ENCODE measurements at regions not wholly inside any gene's neighbourhood (a gene's known extent, or its start where the extent isn't known, plus 50 kb on each side); places are given as distances from the start of the nearest gene placed in this dataset.

DNA sequence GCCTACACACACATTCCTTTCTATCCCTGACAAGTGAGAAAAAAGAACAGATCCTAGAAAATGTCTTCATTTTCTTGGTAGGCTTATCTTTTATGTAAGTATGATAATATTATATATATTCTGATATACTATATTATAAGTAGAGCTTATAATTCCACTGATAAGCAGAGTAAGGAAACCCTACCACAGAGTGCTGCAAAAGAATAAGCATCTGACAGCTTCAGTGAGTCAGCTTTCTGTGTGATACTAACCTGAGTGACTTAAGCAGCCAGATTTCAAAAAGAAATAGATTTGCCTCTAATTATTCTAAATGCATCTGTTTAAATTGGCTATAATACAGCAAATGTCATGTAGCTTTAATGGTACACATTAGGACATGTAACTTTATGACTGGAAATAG lies 656.0 kb downstream of the MCTP2 start:
- no peak overlapping the region for H3K4me3 ChIP-seq (replicated peaks; ENCODE audit: insufficient read depth, low read length)
- no peak for DNase-seq (ENCODE audit: low read depth in 1 of 2, low spot score in 1 of 2)
- no peak overlapping the region for H3K27ac ChIP-seq (replicated peaks)
- TF ChIP-seq, protein P1, sequence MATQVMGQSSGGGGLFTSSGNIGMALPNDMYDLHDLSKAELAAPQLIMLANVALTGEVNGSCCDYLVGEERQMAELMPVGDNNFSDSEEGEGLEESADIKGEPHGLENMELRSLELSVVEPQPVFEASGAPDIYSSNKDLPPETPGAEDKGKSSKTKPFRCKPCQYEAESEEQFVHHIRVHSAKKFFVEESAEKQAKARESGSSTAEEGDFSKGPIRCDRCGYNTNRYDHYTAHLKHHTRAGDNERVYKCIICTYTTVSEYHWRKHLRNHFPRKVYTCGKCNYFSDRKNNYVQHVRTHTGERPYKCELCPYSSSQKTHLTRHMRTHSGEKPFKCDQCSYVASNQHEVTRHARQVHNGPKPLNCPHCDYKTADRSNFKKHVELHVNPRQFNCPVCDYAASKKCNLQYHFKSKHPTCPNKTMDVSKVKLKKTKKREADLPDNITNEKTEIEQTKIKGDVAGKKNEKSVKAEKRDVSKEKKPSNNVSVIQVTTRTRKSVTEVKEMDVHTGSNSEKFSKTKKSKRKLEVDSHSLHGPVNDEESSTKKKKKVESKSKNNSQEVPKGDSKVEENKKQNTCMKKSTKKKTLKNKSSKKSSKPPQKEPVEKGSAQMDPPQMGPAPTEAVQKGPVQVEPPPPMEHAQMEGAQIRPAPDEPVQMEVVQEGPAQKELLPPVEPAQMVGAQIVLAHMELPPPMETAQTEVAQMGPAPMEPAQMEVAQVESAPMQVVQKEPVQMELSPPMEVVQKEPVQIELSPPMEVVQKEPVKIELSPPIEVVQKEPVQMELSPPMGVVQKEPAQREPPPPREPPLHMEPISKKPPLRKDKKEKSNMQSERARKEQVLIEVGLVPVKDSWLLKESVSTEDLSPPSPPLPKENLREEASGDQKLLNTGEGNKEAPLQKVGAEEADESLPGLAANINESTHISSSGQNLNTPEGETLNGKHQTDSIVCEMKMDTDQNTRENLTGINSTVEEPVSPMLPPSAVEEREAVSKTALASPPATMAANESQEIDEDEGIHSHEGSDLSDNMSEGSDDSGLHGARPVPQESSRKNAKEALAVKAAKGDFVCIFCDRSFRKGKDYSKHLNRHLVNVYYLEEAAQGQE (IDR thresholded peaks at IDR 0.05; ENCODE audit: insufficient replicate concordance, low read depth) = no peak
- TF ChIP-seq POLR2AphosphoS5 (IDR thresholded peaks at IDR 0.05; ENCODE audit: low read depth) = no peak
- no peak for TF ChIP-seq SPI1 (IDR thresholded peaks at IDR 0.05; ENCODE audit: borderline replicate concordance, low read depth)
- TF ChIP-seq CTCF (IDR thresholded peaks at IDR 0.05; ENCODE audit: insufficient read depth, low read length) = no peak
- no peak for TF ChIP-seq GABPA (IDR thresholded peaks at IDR 0.05; ENCODE audit: low read depth)
- H3K27me3 ChIP-seq (ENCODE audit: insufficient read depth, poor library complexity, severe bottlenecking) = no peaks in the 10 kb centered on the region

DNA sequence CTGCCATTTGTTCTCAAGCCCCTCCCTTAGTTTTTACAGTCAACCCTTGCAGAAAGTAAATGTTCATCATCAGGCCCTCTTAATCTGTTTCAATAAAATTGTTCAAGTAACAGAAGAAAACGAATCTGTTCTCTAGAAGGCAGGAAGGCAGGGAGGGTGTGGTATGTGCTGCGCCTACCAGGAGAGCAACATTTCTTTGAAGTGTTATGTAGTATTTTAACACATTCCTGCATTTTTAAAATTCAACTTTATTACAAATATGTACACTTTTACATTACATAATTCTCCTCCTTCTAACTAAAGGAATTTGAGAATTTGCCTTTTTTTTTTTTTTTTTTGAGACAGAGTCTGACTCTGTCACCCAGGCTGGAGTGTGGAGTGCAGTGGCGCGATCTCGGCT lies 657.8 kb downstream of the MCTP2 start:
- no peak for DNase-seq (ENCODE audit: low read depth in 1 of 2, low spot score in 1 of 2)
- H3K27me3 ChIP-seq (ENCODE audit: insufficient read depth, poor library complexity, severe bottlenecking) = no peaks in the 10 kb centered on the region
- no peak overlapping the region for H3K4me3 ChIP-seq (replicated peaks; ENCODE audit: insufficient read depth, low read length)
- H3K27ac ChIP-seq (replicated peaks) = no peak overlapping the region
- no peak for TF ChIP-seq CTCF (IDR thresholded peaks at IDR 0.05; ENCODE audit: insufficient read depth, low read length)
- TF ChIP-seq SPI1 (IDR thresholded peaks at IDR 0.05; ENCODE audit: borderline replicate concordance, low read depth) = no peak
- TF ChIP-seq, protein P1 (IDR thresholded peaks at IDR 0.05; ENCODE audit: insufficient replicate concordance, low read depth) = no peak
- TF ChIP-seq GABPA (IDR thresholded peaks at IDR 0.05; ENCODE audit: low read depth) = no peak
- no peak for TF ChIP-seq POLR2AphosphoS5 (IDR thresholded peaks at IDR 0.05; ENCODE audit: low read depth)

DNA sequence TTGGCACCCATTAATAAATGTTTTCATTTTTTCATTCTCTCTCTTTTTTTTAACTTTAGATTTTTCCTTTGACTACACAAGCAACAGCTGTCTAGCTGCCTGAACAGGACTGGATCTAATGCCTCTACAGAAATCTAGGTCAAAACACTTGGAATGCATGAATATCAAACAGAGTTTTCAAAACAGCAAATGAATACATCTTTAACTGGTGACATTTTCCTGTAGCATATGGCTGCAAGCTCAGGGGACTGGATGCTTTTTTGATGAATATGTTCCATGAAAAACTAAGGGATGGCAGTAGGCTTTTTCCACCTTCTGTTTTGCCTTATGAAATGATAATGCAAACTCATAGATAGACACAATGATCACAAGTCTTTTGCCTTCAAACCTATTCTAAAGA lies 661.7 kb downstream of the MCTP2 start:
- no peak for DNase-seq (ENCODE audit: low read depth in 1 of 2, low spot score in 1 of 2)
- H3K27me3 ChIP-seq (ENCODE audit: insufficient read depth, poor library complexity, severe bottlenecking) = no peaks in the 10 kb centered on the region
- TF ChIP-seq SPI1 (IDR thresholded peaks at IDR 0.05; ENCODE audit: borderline replicate concordance, low read depth) = no peak
- TF ChIP-seq, protein P1 (IDR thresholded peaks at IDR 0.05; ENCODE audit: insufficient replicate concordance, low read depth) = no peak
- no peak for TF ChIP-seq CTCF (IDR thresholded peaks at IDR 0.05; ENCODE audit: insufficient read depth, low read length)
- TF ChIP-seq GABPA (IDR thresholded peaks at IDR 0.05; ENCODE audit: low read depth) = no peak
- TF ChIP-seq POLR2AphosphoS5 (IDR thresholded peaks at IDR 0.05; ENCODE audit: low read depth) = no peak
- H3K4me3 ChIP-seq (replicated peaks; ENCODE audit: insufficient read depth, low read length) = no peak overlapping the region
- no peak overlapping the region for H3K27ac ChIP-seq (replicated peaks)
